K562 (cell line): ENCODE measurements at regions not wholly inside any gene's neighbourhood (a gene's known extent, or its start where the extent isn't known, plus 50 kb on each side); places are given as distances from the start of the nearest gene placed in this dataset.
"Not testable (repeated sequence)": the region's sequence is repeated elsewhere in the genome, so short reads cannot be mapped to it uniquely, and the experiment has no call there.

Experiments
- ATAC-seq: fragments of 200-7000 bp; cut with Tn5 transposase; 3 replicates; pipeline ENCODE4 v1.9.1; 2020; ENCODE audit warnings: moderate library complexity
- BruUV-seq: library from RNA; stranded (reverse); fragments of 400-500 nt; replicated peaks from 2 replicates; lab custom pipeline; 2021; lab: Mats Ljungman, UMichigan
- CTCF ChIA-PET: fragments of 300-600 bp; formaldehyde crosslinking; extraction: SDS; loops from one replicate; lab custom pipeline; 2021; ENCODE audit warnings: low intra/inter-chr PET ratio; lab: Yijun Ruan, JAX
- POLR2A ChIA-PET: fragments of 300-600, 350-650 bp; sonication (Branson Sonifier 250); formaldehyde crosslinking; extraction: SDS; loops from one replicate; lab custom pipeline; 2021; ENCODE audit warnings: antibody characterized with exemption, inconsistent platforms; lab: Yijun Ruan, JAX
- DNase-seq, 4 experiments: peaks; one replicate each; pipeline versions ENCODE4 v3.0.0 to v3.0.0-alpha.2; 2011 to 2018; ENCODE audit warnings: low spot score in 3 of 4, mixed read lengths in 3 of 4; ENCODE audit errors: extremely low read depth in 1 of 4
- FAIRE-seq: peaks from 2 replicates; lab custom pipeline; 2011; peaks lifted over from hg19 to GRCh38; lab: Jason Lieb, UNC
- H2AFZ ChIP-seq: 2 replicates; pipeline ENCODE4 v1.6.0; 2011; ENCODE audit warnings: low read depth, low read length, control low read depth, inconsistent platforms
- H3K27ac ChIP-seq: fragments of 200-600 bp; 3 replicates; pipeline ENCODE4 v1.8.0; 2011; ENCODE audit warnings: low read depth, mild to moderate bottlenecking, control low read depth, inconsistent platforms, low read length, moderate library complexity, mixed read lengths; ENCODE audit errors: extremely low read depth
- H3K27me3 ChIP-seq, 2 experiments: fragments of 300-600 bp in 1 of 2; 2 replicates in 1 of 2; 3 replicates in 1 of 2; pipeline versions ENCODE4 v1.6.0 to v1.8.0; 2011; ENCODE audit warnings: inconsistent platforms in 2 of 2, low read length in 2 of 2, mild to moderate bottlenecking in 1 of 2, mixed read lengths in 1 of 2, moderate library complexity in 1 of 2; ENCODE audit not compliant: control insufficient read depth in 2 of 2, insufficient read depth in 2 of 2
- H3K36me3 ChIP-seq: fragments of 300-600 bp; 3 replicates; pipeline ENCODE4 v1.8.0; 2011; ENCODE audit warnings: mild to moderate bottlenecking, low read length, inconsistent platforms; ENCODE audit not compliant: control insufficient read depth, insufficient read depth
- H3K4me1 ChIP-seq, 2 experiments: fragments of 200-600 bp in 1 of 2; replicated peaks in 1 of 2; 2 replicates in 1 of 2; 3 replicates in 1 of 2; pipeline versions ENCODE4 v1.5.1 to v1.8.0; 2011; ENCODE audit warnings: inconsistent platforms in 2 of 2, low read length in 2 of 2, mild to moderate bottlenecking in 1 of 2, mixed read lengths in 1 of 2, moderate library complexity in 1 of 2; ENCODE audit not compliant: control insufficient read depth in 2 of 2, insufficient read depth in 2 of 2
- H3K4me2 ChIP-seq: 2 replicates; pipeline ENCODE4 v1.6.1; 2011; ENCODE audit warnings: low read length, control low read depth, inconsistent platforms, mixed read lengths; ENCODE audit not compliant: insufficient read depth
- H3K4me3 ChIP-seq: fragments of 200-600 bp; sonication (generic), shearing (Covaris generic); 2 replicates; pipeline ENCODE4 v1.5.1; 2016; ENCODE audit warnings: control low read depth, inconsistent platforms
- H3K79me2 ChIP-seq: fragments of 200-600 bp; 3 replicates; pipeline ENCODE4 v1.8.0; 2011; ENCODE audit warnings: low read length, inconsistent platforms; ENCODE audit not compliant: control insufficient read depth, insufficient read depth
- H3K9ac ChIP-seq, 2 experiments: 2 replicates each; pipeline versions ENCODE4 v1.6.0 to v1.6.1; 2011; ENCODE audit warnings: low read depth in 2 of 2, low read length in 2 of 2, control low read depth in 1 of 2, inconsistent platforms in 1 of 2, mild to moderate bottlenecking in 1 of 2, mixed read lengths in 1 of 2; ENCODE audit not compliant: insufficient read depth in 1 of 2
- H3K9me1 ChIP-seq: one replicate; pipeline ENCODE4 v1.6.0; 2011; ENCODE audit warnings: inconsistent platforms, mild to moderate bottlenecking, low read length, moderate library complexity; ENCODE audit not compliant: control insufficient read depth, insufficient read depth
- H3K9me3 ChIP-seq: replicated peaks from 2 replicates; pipeline ENCODE4 v1.5.1; 2011; ENCODE audit warnings: low read depth, low read length, inconsistent platforms; ENCODE audit not compliant: control insufficient read depth, insufficient read depth
- H4K20me1 ChIP-seq: replicated peaks from 2 replicates; pipeline ENCODE4 v1.6.1; 2011; ENCODE audit warnings: low read length, inconsistent platforms, mixed read lengths; ENCODE audit not compliant: control insufficient read depth, insufficient read depth
- CHD4 ChIP-seq: fragments of 200-600 bp; sonication (generic); IDR thresholded peaks from 3 replicates; pipeline ENCODE4 v1.6.1; 2012; ENCODE audit warnings: low read depth, mild to moderate bottlenecking, mixed read lengths, low read length, inconsistent platforms; ENCODE audit not compliant: insufficient read depth, insufficient replicate concordance, poor library complexity, severe bottlenecking
- EHMT2 ChIP-seq: fragments of 450-650 bp; IDR thresholded peaks from 2 replicates; pipeline ENCODE4 v1.6.1; 2018; ENCODE audit warnings: antibody characterized with exemption
- ZKSCAN3 ChIP-seq: fragments of 250-450 bp; sonication (Bioruptor Pico); IDR thresholded peaks from 2 replicates; pipeline ENCODE4 v1.4.0; 2020
- ZNF696 ChIP-seq: fragments of 250-450 bp; sonication (Bioruptor Pico); conservative IDR thresholded peaks from 2 replicates; pipeline ENCODE4 v1.4.0; 2020; ENCODE audit warnings: mild to moderate bottlenecking, moderate library complexity
- WGBS: fragments of 100-300 bp; shearing (Covaris generic); methylation state at CpG from one replicate; pipeline ENCODE4 v1.1.6; 2016; ENCODE audit warnings: low coverage, mixed read lengths; ENCODE audit not compliant: insufficient coverage; ENCODE audit errors: missing lambda C conversion rate; 5-methylcytosine and 5-hydroxymethylcytosine counted together
- in situ Hi-C: fragments of 300-500 bp; cut with MboI; formaldehyde crosslinking; loops from 4 replicates; pipeline ENCODE4 v1.15.0; 2018; ENCODE audit warnings: inconsistent platforms, mixed read lengths
- intact Hi-C: fragments of 100-400 bp; cut with micrococcal nuclease; formaldehyde crosslinking; loops from 2 replicates; pipeline ENCODE4 v1.14.2; 2022

DNA sequence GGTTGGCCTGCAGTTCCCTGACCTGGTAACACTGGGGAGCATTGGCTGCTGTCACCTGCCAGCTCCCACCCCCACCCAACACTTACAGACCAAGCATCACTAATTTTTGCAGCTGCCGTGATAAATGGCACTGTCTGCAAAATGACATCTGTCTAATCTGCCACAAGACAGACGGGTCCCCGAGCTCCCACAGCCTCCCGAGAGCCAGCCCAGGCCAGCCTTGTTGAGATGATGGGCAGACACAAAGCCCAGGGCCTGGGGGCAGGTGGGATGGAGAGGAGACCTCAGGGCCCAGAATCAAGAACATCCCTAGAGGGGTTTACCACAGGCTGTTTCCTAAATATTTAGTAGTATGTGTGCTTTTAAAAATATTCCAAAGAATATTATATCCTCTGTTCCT is 203.4 kb downstream of the TBC1D2B start:
- WGBS = 3% methylated on average over 4 of the region's 4 CpGs
- CTCF ChIA-PET = no interaction called here
- BruUV-seq = no TSS peak

GRCh38 chr15:77872521-77873425 is 204.7 kb downstream of the TBC1D2B start:
- FAIRE-seq, POLR2A ChIA-PET: not testable (repeated sequence)

More for the DNA sequence above, 203.4 kb downstream of the TBC1D2B start:
- Histone ChIP-seq H3K9me3 (no peaks in the 10 kb centered on the region), H3K9ac (no peak overlapping the region), H3K79me2 (no peaks in the 10 kb centered on the region), H3K4me1 (peaks cover 0 to 16% of the 10 kb centered on the region in 2 experiments; a peak in 2 of 5 replicates), H4K20me1 (peaks cover 12% of the 10 kb centered on the region), H3K9me1 (no peaks in the 10 kb centered on the region), H3K27ac (no peak overlapping the region), H3K36me3 (no peaks in the 10 kb centered on the region), H3K4me3 (no peak overlapping the region), H3K27me3 (peaks cover 0 to 30% of the 10 kb centered on the region in 2 experiments; a peak in 1 of 5 replicates), H3K4me2 (no peak overlapping the region)
- DNase-seq (no peak), FAIRE-seq (no peak), ATAC-seq (no peak)
- intact Hi-C loops = loop anchor here (5.0 kb wide), 1 partner anchor 242 kb away; the partner anchor contains the start of gene LINGO1
- POLR2A ChIA-PET = interaction anchor here (0.7 kb wide), 1 partner anchor 19 kb away, joined by 3 read pairs; no protein-coding TSS in a partner anchor
- in situ Hi-C loops = loop anchor here (10.0 kb wide), 1 partner anchor 209 kb away; no protein-coding TSS in a partner anchor
- TF ChIP-seq ZKSCAN3 (no peak), EHMT2 (no peak), ZNF696 (CRISPR knock-in tag) (no peak), CHD4 (no peak)
- TF ChIP-seq, all 486 proteins: peak for 0
- no peak overlapping the region for H2AFZ ChIP-seq

More at GRCh38 chr15:77872521-77873425, 204.7 kb downstream of the TBC1D2B start:
- peaks cover 0 to 32% of the 10 kb centered on the region in 2 experiments; a peak in 2 of 5 replicates for H3K27me3 ChIP-seq
- H3K27ac ChIP-seq, H3K4me2 ChIP-seq, H2AFZ ChIP-seq, H3K9ac ChIP-seq, H3K9me3 ChIP-seq, H3K4me3 ChIP-seq, BruUV-seq, H3K9me1 ChIP-seq, DNase-seq, H3K79me2 ChIP-seq, ATAC-seq, H3K36me3 ChIP-seq, CTCF ChIA-PET: not testable (repeated sequence)
- intact Hi-C loops = loop anchor here (5.0 kb wide), 1 partner anchor 240 kb away; the partner anchor contains the start of gene LINGO1
- H4K20me1 ChIP-seq = peaks cover 12% of the 10 kb centered on the region; the same call in 1 of the 2 replicates
- H3K4me1 ChIP-seq = peaks cover 0 to 16% of the 10 kb centered on the region in 2 experiments; a peak in 2 of 5 replicates
- WGBS = 6% methylated on average over 15 of the region's 18 CpGs
- in situ Hi-C loops = loop anchor here (10.0 kb wide), 1 partner anchor 208 kb away; no protein-coding TSS in a partner anchor
